Astrocyte of the cerebellum (primary cell): ENCODE measurements at regions not wholly inside any gene's neighbourhood (a gene's known extent, or its start where the extent isn't known, plus 50 kb on each side); places are given as distances from the start of the nearest gene placed in this dataset.
"Not testable (repeated sequence)": the region's sequence is repeated elsewhere in the genome, so short reads cannot be mapped to it uniquely, and the experiment has no call there.

ENCODE experiments used
- DNase-seq: peaks from one replicate; pipeline ENCODE4 v3.0.0-alpha.2; 2011; ENCODE audit warnings: low read depth
- H3K4me3 ChIP-seq: 2 replicates; pipeline ENCODE4 v1.5.1; 2011; ENCODE audit warnings: mild to moderate bottlenecking, low read depth, low read length, moderate library complexity
- in situ Hi-C: cut with HindIII; loops from 2 replicates; pipeline ENCODE4 v1.10.0; 2017; ENCODE audit warnings: low sequenced_read_pairs
- TF ChIP-seq, protein P1 (sequence below): IDR thresholded peaks from 2 replicates; pipeline ENCODE4 v1.5.1; 2012; ENCODE audit warnings: low read length, low read depth, moderate library complexity, mild to moderate bottlenecking; ENCODE audit errors: missing control alignments

- DNase-seq, result no peak
- no peak overlapping the region for H3K4me3 ChIP-seq
- in situ Hi-C loops, result no loop called here
- TF ChIP-seq, protein P1, sequence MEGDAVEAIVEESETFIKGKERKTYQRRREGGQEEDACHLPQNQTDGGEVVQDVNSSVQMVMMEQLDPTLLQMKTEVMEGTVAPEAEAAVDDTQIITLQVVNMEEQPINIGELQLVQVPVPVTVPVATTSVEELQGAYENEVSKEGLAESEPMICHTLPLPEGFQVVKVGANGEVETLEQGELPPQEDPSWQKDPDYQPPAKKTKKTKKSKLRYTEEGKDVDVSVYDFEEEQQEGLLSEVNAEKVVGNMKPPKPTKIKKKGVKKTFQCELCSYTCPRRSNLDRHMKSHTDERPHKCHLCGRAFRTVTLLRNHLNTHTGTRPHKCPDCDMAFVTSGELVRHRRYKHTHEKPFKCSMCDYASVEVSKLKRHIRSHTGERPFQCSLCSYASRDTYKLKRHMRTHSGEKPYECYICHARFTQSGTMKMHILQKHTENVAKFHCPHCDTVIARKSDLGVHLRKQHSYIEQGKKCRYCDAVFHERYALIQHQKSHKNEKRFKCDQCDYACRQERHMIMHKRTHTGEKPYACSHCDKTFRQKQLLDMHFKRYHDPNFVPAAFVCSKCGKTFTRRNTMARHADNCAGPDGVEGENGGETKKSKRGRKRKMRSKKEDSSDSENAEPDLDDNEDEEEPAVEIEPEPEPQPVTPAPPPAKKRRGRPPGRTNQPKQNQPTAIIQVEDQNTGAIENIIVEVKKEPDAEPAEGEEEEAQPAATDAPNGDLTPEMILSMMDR, result no peak
Observed at GRCh38 chr7:65301007-65301406, 72.6 kb upstream of the ZNF92 start.

DNA sequence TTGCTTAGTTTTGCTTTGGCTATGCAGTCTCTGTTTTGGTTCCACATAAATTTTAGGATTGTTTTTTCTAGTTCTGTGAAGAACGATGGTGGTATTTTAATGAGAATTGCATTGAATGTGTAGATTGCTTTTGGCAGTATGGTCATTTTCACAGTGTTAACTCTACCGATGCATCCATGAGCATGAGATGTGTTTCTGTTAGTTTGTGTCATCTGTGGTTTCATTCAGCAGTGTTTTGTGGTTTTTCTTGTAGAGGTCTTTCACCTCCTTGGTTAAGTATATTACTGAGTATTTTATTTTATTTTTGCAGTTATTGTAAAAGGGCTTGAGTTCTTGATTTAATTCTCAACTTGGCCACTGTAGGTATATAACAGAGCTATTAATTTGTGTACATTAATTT is 78.2 kb upstream of the ZNF92 start:
- in situ Hi-C loops, result no loop called here
- H3K4me3 ChIP-seq, result no peak overlapping the region
- TF ChIP-seq, protein P1, result no peak
- no peak for DNase-seq

GRCh38 chr7:65290340-65290739 is 83.3 kb upstream of the ZNF92 start:
- in situ Hi-C loops, DNase-seq, H3K4me3 ChIP-seq: not testable (repeated sequence)

DNA sequence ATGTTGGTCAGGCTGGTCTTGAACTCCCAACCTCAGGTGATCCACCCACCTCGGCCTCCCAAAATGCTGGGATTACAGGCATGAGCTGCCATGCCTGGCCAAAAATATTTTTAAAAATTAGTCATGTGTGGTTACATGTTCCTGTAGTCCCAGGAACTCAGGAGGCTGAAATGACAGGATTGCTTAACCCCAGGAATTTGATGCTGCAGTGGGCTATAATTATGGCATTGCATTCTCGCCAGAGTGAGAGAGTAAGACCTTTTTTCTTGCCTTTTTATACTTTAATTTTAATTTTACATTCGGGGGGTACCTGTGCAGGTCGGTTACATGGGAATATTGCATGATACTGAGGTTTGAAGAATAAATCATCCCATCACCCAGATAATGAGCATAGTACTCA is 86.6 kb upstream of the ZNF92 start:
- TF ChIP-seq, protein P1, result no peak
- no peak overlapping the region for H3K4me3 ChIP-seq
- DNase-seq, result no peak
- in situ Hi-C loops, result no loop called here

- no peak overlapping the region for H3K4me3 ChIP-seq
- in situ Hi-C loops, result no loop called here
- no peak for DNase-seq
- TF ChIP-seq, protein P1, result no peak
Observed at GRCh38 chr7:65285906-65286864, 87.5 kb upstream of the ZNF92 start.

DNA sequence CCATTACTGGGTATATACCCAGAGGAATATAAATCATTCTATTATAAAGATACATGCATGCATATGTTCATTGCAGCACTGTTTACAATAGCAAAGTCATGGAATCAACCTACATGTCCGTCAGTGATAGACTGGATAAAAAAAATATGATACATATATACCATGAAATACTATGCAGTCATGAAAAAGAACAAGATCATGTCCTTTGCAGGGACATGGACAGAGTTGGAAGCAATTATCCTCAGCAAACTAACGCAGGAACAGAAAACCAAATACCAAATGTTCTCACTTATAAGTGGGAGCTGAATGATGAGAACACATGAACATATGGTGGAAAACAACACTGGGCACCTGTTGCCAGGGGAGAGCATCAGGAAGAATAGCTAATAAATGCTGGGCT is 88.4 kb upstream of the ZNF92 start:
- in situ Hi-C loops, DNase-seq, H3K4me3 ChIP-seq: not testable (repeated sequence)

DNA sequence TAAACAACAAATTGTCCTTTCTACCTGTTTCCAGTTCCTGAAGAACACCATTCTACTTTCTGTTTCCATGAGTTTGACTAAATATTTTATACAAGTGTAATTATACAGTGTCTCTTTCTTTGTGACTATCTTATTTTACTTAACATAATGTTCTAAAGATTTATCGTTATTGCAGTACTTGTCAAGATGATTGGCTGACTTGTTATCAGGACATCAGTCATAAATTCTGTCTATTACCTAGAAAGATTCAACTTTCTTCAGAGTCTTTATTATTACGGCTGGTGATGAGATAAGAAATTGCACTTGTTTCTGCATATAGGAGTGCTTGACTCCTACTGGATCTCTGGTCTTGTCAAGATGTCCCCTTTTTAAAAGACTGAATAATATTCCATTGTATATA is 93.9 kb upstream of the ZNF92 start:
- no peak for DNase-seq
- in situ Hi-C loops, result no loop called here
- TF ChIP-seq, protein P1, result no peak
- no peak overlapping the region for H3K4me3 ChIP-seq
